ENCODE measurements at regions not wholly inside any gene's neighbourhood (a gene's known extent, or its start where the extent isn't known, plus 50 kb on each side); places are given as distances from the start of the nearest gene placed in this dataset.
A peak's percentile ranks its signal among the peaks of the same experiment; 100 is the strongest.
"Not testable (repeated sequence)": the region's sequence is repeated elsewhere in the genome, so short reads cannot be mapped to it uniquely, and the experiment has no call there.

DNA sequence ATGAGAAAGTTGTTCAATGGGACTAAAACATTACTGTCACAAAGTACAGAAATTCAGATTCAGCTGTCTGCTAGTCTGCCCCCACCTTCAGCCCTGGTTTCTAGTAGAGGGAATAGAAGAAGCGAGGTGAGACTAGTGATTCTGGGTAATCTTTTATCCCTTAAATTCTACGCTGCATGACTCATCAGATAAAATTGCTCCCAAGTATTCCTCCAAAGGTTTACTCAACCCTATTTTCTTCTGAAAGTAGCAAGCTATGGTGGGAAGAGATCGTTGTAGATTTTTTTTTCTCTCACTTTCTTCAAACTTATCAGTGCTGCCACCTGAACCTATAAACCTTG lies 318.9 kb upstream of the RIOK2 start:
- DNase-seq = no peak
- Histone ChIP-seq H3K27me3 (replicated peaks in 2 of 5; ENCODE audit: control insufficient read depth in 4 of 5, insufficient read depth in 5 of 5, low read length in 4 of 5) (no peaks in the 10 kb centered on the region), H3K27ac (ENCODE audit: insufficient read depth in 1 of 2, low read depth in 1 of 2, low read length in 2 of 2, poor library complexity in 1 of 2, severe bottlenecking in 2 of 2) (no peak overlapping the region), H3K4me1 (ENCODE audit: control extremely low read depth in 1 of 4, control insufficient read depth in 4 of 4, insufficient read depth in 4 of 4, low read length in 3 of 4) (no peaks in the 10 kb centered on the region), H3K9me3 (ENCODE audit: control extremely low read depth in 1 of 5, control insufficient read depth in 4 of 5, insufficient read depth in 2 of 5, low read depth in 1 of 5, low read length in 4 of 5) (no peaks in the 10 kb centered on the region), H3K36me3 (ENCODE audit: control insufficient read depth in 4 of 4, insufficient read depth in 4 of 4, low read length in 3 of 4) (no peaks in the 10 kb centered on the region), H3K4me3 (ENCODE audit: control insufficient read depth in 1 of 7, extremely low read depth in 1 of 7, insufficient read depth in 4 of 7, low read depth in 2 of 7, low read length in 6 of 7) (no peak overlapping the region)
- CTCF ChIA-PET = no interaction called here
- POLR2A ChIA-PET = no interaction called here
- no CpG with 5 or more reads among the region's 3 CpGs for WGBS (ENCODE audit: insufficient coverage)

DNA sequence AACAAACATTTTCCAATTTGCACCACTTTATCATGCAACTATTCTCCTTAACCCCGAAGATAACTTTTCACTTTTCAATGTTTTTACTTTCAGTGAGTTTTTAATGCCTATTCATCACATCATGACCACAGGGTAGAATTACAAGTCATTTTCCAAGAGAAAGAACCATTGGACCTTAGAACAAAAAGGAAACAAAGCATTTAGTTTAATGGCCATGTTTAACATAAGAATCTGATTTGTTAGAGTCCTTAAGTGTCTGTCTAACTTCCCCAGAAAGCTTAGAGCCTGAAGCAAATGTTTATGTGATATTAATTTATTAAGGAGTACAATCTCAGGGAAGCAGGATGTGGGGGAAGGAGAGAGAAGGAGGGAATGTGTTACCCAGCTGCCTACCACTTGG lies 325.8 kb upstream of the RIOK2 start:
- no peaks in the 10 kb centered on the region for H3K9me3 ChIP-seq (ENCODE audit: control extremely low read depth in 1 of 5, control insufficient read depth in 4 of 5, insufficient read depth in 2 of 5, low read depth in 1 of 5, low read length in 4 of 5)
- no peak overlapping the region for H3K27ac ChIP-seq (ENCODE audit: insufficient read depth in 1 of 2, low read depth in 1 of 2, low read length in 2 of 2, poor library complexity in 1 of 2, severe bottlenecking in 2 of 2)
- no peaks in the 10 kb centered on the region for H3K4me1 ChIP-seq (ENCODE audit: control extremely low read depth in 1 of 4, control insufficient read depth in 4 of 4, insufficient read depth in 4 of 4, low read length in 3 of 4)
- ChIA-PET CTCF (no interaction called here), POLR2A (no interaction called here)
- WGBS (ENCODE audit: insufficient coverage) = 100% methylated on average over 1 of the region's 1 CpG
- no peaks in the 10 kb centered on the region for H3K36me3 ChIP-seq (ENCODE audit: control insufficient read depth in 4 of 4, insufficient read depth in 4 of 4, low read length in 3 of 4)
- no peak for DNase-seq
- no peak overlapping the region for H3K4me3 ChIP-seq (ENCODE audit: control insufficient read depth in 1 of 7, extremely low read depth in 1 of 7, insufficient read depth in 4 of 7, low read depth in 2 of 7, low read length in 6 of 7)
- H3K27me3 ChIP-seq (replicated peaks in 2 of 5; ENCODE audit: control insufficient read depth in 4 of 5, insufficient read depth in 5 of 5, low read length in 4 of 5) = no peaks in the 10 kb centered on the region

- H3K27me3 ChIP-seq (replicated peaks in 2 of 5; ENCODE audit: control insufficient read depth in 4 of 5, insufficient read depth in 5 of 5, low read length in 4 of 5); CTCF ChIA-PET; H3K4me1 ChIP-seq (ENCODE audit: control extremely low read depth in 1 of 4, control insufficient read depth in 4 of 4, insufficient read depth in 4 of 4, low read length in 3 of 4); H3K27ac ChIP-seq (ENCODE audit: insufficient read depth in 1 of 2, low read depth in 1 of 2, low read length in 2 of 2, poor library complexity in 1 of 2, severe bottlenecking in 2 of 2); POLR2A ChIA-PET; H3K4me3 ChIP-seq (ENCODE audit: control insufficient read depth in 1 of 7, extremely low read depth in 1 of 7, insufficient read depth in 4 of 7, low read depth in 2 of 7, low read length in 6 of 7); H3K9me3 ChIP-seq (ENCODE audit: control extremely low read depth in 1 of 5, control insufficient read depth in 4 of 5, insufficient read depth in 2 of 5, low read depth in 1 of 5, low read length in 4 of 5); H3K36me3 ChIP-seq (ENCODE audit: control insufficient read depth in 4 of 4, insufficient read depth in 4 of 4, low read length in 3 of 4); DNase-seq: not testable (repeated sequence)
- WGBS (ENCODE audit: insufficient coverage) = 94% methylated on average over 16 of the region's 22 CpGs
Observed at GRCh38 chr5:97519565-97519964, 336.5 kb upstream of the RIOK2 start.

DNA sequence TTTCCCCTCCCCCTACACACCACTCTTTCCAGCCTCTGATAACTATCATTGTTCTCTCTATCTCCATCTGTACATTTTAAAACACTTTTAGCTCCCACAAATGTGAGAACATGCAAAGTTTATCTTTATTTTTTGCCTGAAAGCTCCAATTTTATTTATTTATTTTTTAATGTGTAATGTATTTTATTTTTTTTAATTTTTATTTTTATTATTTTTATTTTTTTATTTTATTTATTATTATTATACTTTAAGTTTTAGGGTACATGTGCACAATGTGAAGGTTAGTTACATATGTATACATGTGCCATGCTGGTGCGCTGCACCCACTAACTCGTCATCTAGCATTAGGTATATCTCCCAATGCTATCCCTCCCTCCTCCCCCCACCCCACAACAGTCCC lies 340.3 kb upstream of the RIOK2 start:
- H3K36me3 ChIP-seq (ENCODE audit: control insufficient read depth in 4 of 4, insufficient read depth in 4 of 4, low read length in 3 of 4); DNase-seq; H3K9me3 ChIP-seq (ENCODE audit: control extremely low read depth in 1 of 5, control insufficient read depth in 4 of 5, insufficient read depth in 2 of 5, low read depth in 1 of 5, low read length in 4 of 5); H3K27me3 ChIP-seq (replicated peaks in 2 of 5; ENCODE audit: control insufficient read depth in 4 of 5, insufficient read depth in 5 of 5, low read length in 4 of 5); H3K27ac ChIP-seq (ENCODE audit: insufficient read depth in 1 of 2, low read depth in 1 of 2, low read length in 2 of 2, poor library complexity in 1 of 2, severe bottlenecking in 2 of 2); POLR2A ChIA-PET; H3K4me3 ChIP-seq (ENCODE audit: control insufficient read depth in 1 of 7, extremely low read depth in 1 of 7, insufficient read depth in 4 of 7, low read depth in 2 of 7, low read length in 6 of 7): not testable (repeated sequence)
- WGBS (ENCODE audit: insufficient coverage) = no CpG with 5 or more reads among the region's 2 CpGs
- CTCF ChIA-PET = interaction anchor here (0.9 kb wide), 1 partner anchor 11 kb away, joined by 5 read pairs; no protein-coding TSS in a partner anchor
- H3K4me1 ChIP-seq (ENCODE audit: control extremely low read depth in 1 of 4, control insufficient read depth in 4 of 4, insufficient read depth in 4 of 4, low read length in 3 of 4) = peaks cover 0 to 11% (median 3%) of the 10 kb centered on the region in 4 experiments

DNA sequence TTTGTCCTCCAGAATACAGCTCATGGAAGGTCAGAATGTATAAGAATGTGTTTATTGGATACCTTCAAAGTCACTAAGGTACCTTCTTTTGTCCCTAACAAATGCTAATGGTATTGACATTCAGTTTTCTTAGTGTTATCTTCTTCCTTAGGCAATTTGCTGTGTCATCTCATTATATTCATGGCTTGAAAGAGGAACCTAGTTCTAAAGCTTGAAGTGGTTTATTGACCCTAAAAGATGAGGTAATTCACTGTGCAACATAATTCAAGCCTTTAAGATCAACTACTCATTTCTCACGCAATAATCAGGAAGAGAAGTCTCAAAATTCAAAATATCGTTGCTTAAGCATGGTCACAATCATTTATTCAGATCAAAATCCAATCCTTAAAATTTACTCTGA lies 342.7 kb upstream of the RIOK2 start:
- DNase-seq = peak; percentile 31 to 82 (median 78)
- CTCF ChIA-PET = no interaction called here
- POLR2A ChIA-PET = no interaction called here
- Histone ChIP-seq H3K4me3 (ENCODE audit: control insufficient read depth in 1 of 7, extremely low read depth in 1 of 7, insufficient read depth in 4 of 7, low read depth in 2 of 7, low read length in 6 of 7) (no peak overlapping the region), H3K27ac (ENCODE audit: insufficient read depth in 1 of 2, low read depth in 1 of 2, low read length in 2 of 2, poor library complexity in 1 of 2, severe bottlenecking in 2 of 2) (no peak overlapping the region), H3K36me3 (ENCODE audit: control insufficient read depth in 4 of 4, insufficient read depth in 4 of 4, low read length in 3 of 4) (no peaks in the 10 kb centered on the region), H3K27me3 (replicated peaks in 2 of 5; ENCODE audit: control insufficient read depth in 4 of 5, insufficient read depth in 5 of 5, low read length in 4 of 5) (no peaks in the 10 kb centered on the region), H3K4me1 (ENCODE audit: control extremely low read depth in 1 of 4, control insufficient read depth in 4 of 4, insufficient read depth in 4 of 4, low read length in 3 of 4) (peaks cover 0 to 11% (median 3%) of the 10 kb centered on the region in 4 experiments), H3K9me3 (ENCODE audit: control extremely low read depth in 1 of 5, control insufficient read depth in 4 of 5, insufficient read depth in 2 of 5, low read depth in 1 of 5, low read length in 4 of 5) (no peaks in the 10 kb centered on the region)
- WGBS (ENCODE audit: insufficient coverage) = 0% methylated on average over 2 of the region's 2 CpGs

GRCh38 chr5:97528941-97529340 lies 345.9 kb upstream of the RIOK2 start:
- POLR2A ChIA-PET = no interaction called here
- no peaks in the 10 kb centered on the region for H3K9me3 ChIP-seq (ENCODE audit: control extremely low read depth in 1 of 5, control insufficient read depth in 4 of 5, insufficient read depth in 2 of 5, low read depth in 1 of 5, low read length in 4 of 5)
- peaks cover 0 to 19% (median 9%) of the 10 kb centered on the region in 4 experiments for H3K4me1 ChIP-seq (ENCODE audit: control extremely low read depth in 1 of 4, control insufficient read depth in 4 of 4, insufficient read depth in 4 of 4, low read length in 3 of 4)
- 83% methylated on average over 1 of the region's 4 CpGs for WGBS (ENCODE audit: insufficient coverage)
- CTCF ChIA-PET = interaction anchor here (1.3 kb wide), 1 partner anchor 298 kb away, joined by 3 read pairs; no protein-coding TSS in a partner anchor
- H3K27me3 ChIP-seq (replicated peaks in 2 of 5; ENCODE audit: control insufficient read depth in 4 of 5, insufficient read depth in 5 of 5, low read length in 4 of 5) = no peaks in the 10 kb centered on the region
- DNase-seq = peak in 1 of 3 donors; percentile 14
- H3K4me3 ChIP-seq (ENCODE audit: control insufficient read depth in 1 of 7, extremely low read depth in 1 of 7, insufficient read depth in 4 of 7, low read depth in 2 of 7, low read length in 6 of 7) = no peak overlapping the region
- H3K27ac ChIP-seq (ENCODE audit: insufficient read depth in 1 of 2, low read depth in 1 of 2, low read length in 2 of 2, poor library complexity in 1 of 2, severe bottlenecking in 2 of 2) = no peak overlapping the region
- H3K36me3 ChIP-seq (ENCODE audit: control insufficient read depth in 4 of 4, insufficient read depth in 4 of 4, low read length in 3 of 4) = no peaks in the 10 kb centered on the region

- Histone ChIP-seq H3K4me3 (ENCODE audit: control insufficient read depth in 1 of 7, extremely low read depth in 1 of 7, insufficient read depth in 4 of 7, low read depth in 2 of 7, low read length in 6 of 7) (no peak overlapping the region), H3K27me3 (replicated peaks in 2 of 5; ENCODE audit: control insufficient read depth in 4 of 5, insufficient read depth in 5 of 5, low read length in 4 of 5) (no peaks in the 10 kb centered on the region), H3K36me3 (ENCODE audit: control insufficient read depth in 4 of 4, insufficient read depth in 4 of 4, low read length in 3 of 4) (no peaks in the 10 kb centered on the region), H3K4me1 (ENCODE audit: control extremely low read depth in 1 of 4, control insufficient read depth in 4 of 4, insufficient read depth in 4 of 4, low read length in 3 of 4) (peaks cover 0 to 19% (median 11%) of the 10 kb centered on the region in 4 experiments), H3K27ac (ENCODE audit: insufficient read depth in 1 of 2, low read depth in 1 of 2, low read length in 2 of 2, poor library complexity in 1 of 2, severe bottlenecking in 2 of 2) (no peak overlapping the region), H3K9me3 (ENCODE audit: control extremely low read depth in 1 of 5, control insufficient read depth in 4 of 5, insufficient read depth in 2 of 5, low read depth in 1 of 5, low read length in 4 of 5) (no peaks in the 10 kb centered on the region)
- WGBS (ENCODE audit: insufficient coverage) = 100% methylated on average over 2 of the region's 4 CpGs
- POLR2A ChIA-PET = interaction anchor here (0.6 kb wide), 1 partner anchor 213 kb away, joined by 3 read pairs; no protein-coding TSS in a partner anchor
- CTCF ChIA-PET = interaction anchor here (1.3 kb wide), 1 partner anchor 298 kb away, joined by 3 read pairs; no protein-coding TSS in a partner anchor
- DNase-seq = no peak
Observed at GRCh38 chr5:97529354-97529985, 346.4 kb upstream of the RIOK2 start.

Measured in common myeloid progenitor, CD34-positive (primary cell).